ENCODE measurements at regions not wholly inside any gene's neighbourhood (a gene's known extent, or its start where the extent isn't known, plus 50 kb on each side); places are given as distances from the start of the nearest gene placed in this dataset.

- TF ChIP-seq CHD7 (IDR thresholded peaks at IDR 0.05; ENCODE audit: insufficient replicate concordance, low read length) = no peak
- no peak for TF ChIP-seq ZNF274 (IDR thresholded peaks at IDR 0.05; ENCODE audit: borderline replicate concordance, extremely low read depth, low read length)
- TF ChIP-seq RBBP5 (IDR thresholded peaks at IDR 0.05; ENCODE audit: borderline replicate concordance, low read depth, low read length) = no peak
- no peak for TF ChIP-seq TAF7 (optimal IDR thresholded peaks at IDR 0.05; ENCODE audit: borderline replicate concordance, low read depth, low read length)
- no peak for TF ChIP-seq USF2 (IDR thresholded peaks at IDR 0.05; ENCODE audit: low read length)
- no peak for TF ChIP-seq JUN (IDR thresholded peaks at IDR 0.05; ENCODE audit: low read depth, low read length)
- TF ChIP-seq EGR1 (IDR thresholded peaks at IDR 0.05; ENCODE audit: borderline replicate concordance, low read depth, low read length) = no peak
- no peak for TF ChIP-seq ASH2L (IDR thresholded peaks at IDR 0.05; ENCODE audit: low read length)
These were observed 185.9 kb downstream of the SYK start (continued) for GRCh38 chr9:90987566-90987965.
